Astrocyte of the spinal cord (primary cell): ENCODE measurements at regions not wholly inside any gene's neighbourhood (a gene's known extent, or its start where the extent isn't known, plus 50 kb on each side); places are given as distances from the start of the nearest gene placed in this dataset.

Experiments used
- DNase-seq: peaks from one replicate; pipeline ENCODE4 v3.0.0; 2011; ENCODE audit warnings: low read depth, low spot score
- H3K4me3 ChIP-seq: 2 replicates; pipeline ENCODE4 v1.5.1; 2011; ENCODE audit warnings: low read depth, mild to moderate bottlenecking, low read length, moderate library complexity
- CTCF ChIP-seq: IDR thresholded peaks from 2 replicates; pipeline ENCODE4 v1.5.1; 2012; ENCODE audit warnings: low read depth, mild to moderate bottlenecking, low read length, inconsistent platforms
- in situ Hi-C: cut with HindIII; loops from 2 replicates; pipeline ENCODE4 v1.10.0; 2017; ENCODE audit warnings: low sequenced_read_pairs

GRCh38 chr4:14008494-14008893 is 381.0 kb upstream of the BOD1L1 start:
- DNase-seq = no peak
- TF ChIP-seq CTCF = no peak
- in situ Hi-C loops = no loop called here
- no peak overlapping the region for H3K4me3 ChIP-seq

GRCh38 chr4:14018191-14018853 is 390.8 kb upstream of the BOD1L1 start:
- in situ Hi-C loops = no loop called here
- no peak for DNase-seq
- TF ChIP-seq CTCF = no peak
- no peak overlapping the region for H3K4me3 ChIP-seq

- DNase-seq = peak; percentile 32
- TF ChIP-seq CTCF = no peak
- in situ Hi-C loops = no loop called here
- H3K4me3 ChIP-seq = no peak overlapping the region
Observed at GRCh38 chr4:14022456-14022855, 394.9 kb upstream of the BOD1L1 start.

- no peak for DNase-seq
- no peak overlapping the region for H3K4me3 ChIP-seq
- TF ChIP-seq CTCF = no peak
- in situ Hi-C loops = no loop called here
Observed at GRCh38 chr4:14023036-14023435, 395.5 kb upstream of the BOD1L1 start.

- DNase-seq = no peak
- in situ Hi-C loops = no loop called here
- H3K4me3 ChIP-seq = no peak overlapping the region
- TF ChIP-seq CTCF = no peak
Observed at GRCh38 chr4:14023896-14024295, 396.4 kb upstream of the BOD1L1 start.

GRCh38 chr4:14025111-14025510 is 397.6 kb upstream of the BOD1L1 start:
- DNase-seq = no peak
- TF ChIP-seq CTCF = no peak
- no peak overlapping the region for H3K4me3 ChIP-seq
- in situ Hi-C loops = no loop called here
